ENCODE measurements at regions not wholly inside any gene's neighbourhood (a gene's known extent, or its start where the extent isn't known, plus 50 kb on each side); places are given as distances from the start of the nearest gene placed in this dataset.
"Not testable (repeated sequence)": the region's sequence is repeated elsewhere in the genome, so short reads cannot be mapped to it uniquely, and the experiment has no call there.

DNA sequence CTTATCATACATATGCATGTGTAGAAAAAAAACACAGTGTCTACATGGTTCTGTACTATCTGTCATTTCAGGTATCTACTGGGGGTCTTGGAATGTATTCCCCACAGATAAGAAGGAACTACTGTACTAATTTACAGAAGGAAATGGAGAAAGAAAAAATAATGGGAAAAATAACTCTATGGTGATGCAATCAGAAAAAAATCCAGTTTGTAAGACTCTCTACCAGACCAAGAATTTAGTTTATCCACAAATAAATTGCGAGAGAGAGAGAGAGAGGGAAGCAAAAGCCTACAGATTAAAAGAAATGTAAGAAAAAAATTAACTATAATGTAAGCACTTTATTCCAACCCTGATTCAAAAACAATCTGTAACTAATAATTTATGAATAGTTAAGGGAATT, 708.6 kb upstream of the ZNF608 start:
- no TSS peak for BruUV-seq (replicated peaks)
- ChIA-PET CTCF (no interaction called here), POLR2A (no interaction called here)
- Histone ChIP-seq H3K36me3 (ENCODE audit: control insufficient read depth, insufficient read depth, low read length) (no peaks in the 10 kb centered on the region), H3K4me3 (ENCODE audit: low read depth in 2 of 2, low read length in 2 of 2) (no peak overlapping the region), H3K27ac (ENCODE audit: low read length) (peak overlapping the region; percentile 1; the same call in 1 of the 2 replicates), H3K9me3 (ENCODE audit: control insufficient read depth, insufficient read depth, low read depth, low read length) (no peaks in the 10 kb centered on the region), H3K4me1 (ENCODE audit: control insufficient read depth, insufficient read depth, low read length) (no peaks in the 10 kb centered on the region), H3K27me3 (ENCODE audit: control insufficient read depth, insufficient read depth, low read length) (no peaks in the 10 kb centered on the region)
- ATAC-seq = no peak
- intact Hi-C loops (cut with micrococcal nuclease; ENCODE audit: unreplicated experiment) = no loop called here
- no peak for DNase-seq (ENCODE audit: low read depth, low spot score)
- TF ChIP-seq TCF7L2 (IDR thresholded peaks at IDR 0.05; ENCODE audit: low read depth, low read length) = no peak
- no peak for TF ChIP-seq POLR2AphosphoS5 (IDR thresholded peaks at IDR 0.05; ENCODE audit: low read depth, low read length)
- TF ChIP-seq, protein P1, sequence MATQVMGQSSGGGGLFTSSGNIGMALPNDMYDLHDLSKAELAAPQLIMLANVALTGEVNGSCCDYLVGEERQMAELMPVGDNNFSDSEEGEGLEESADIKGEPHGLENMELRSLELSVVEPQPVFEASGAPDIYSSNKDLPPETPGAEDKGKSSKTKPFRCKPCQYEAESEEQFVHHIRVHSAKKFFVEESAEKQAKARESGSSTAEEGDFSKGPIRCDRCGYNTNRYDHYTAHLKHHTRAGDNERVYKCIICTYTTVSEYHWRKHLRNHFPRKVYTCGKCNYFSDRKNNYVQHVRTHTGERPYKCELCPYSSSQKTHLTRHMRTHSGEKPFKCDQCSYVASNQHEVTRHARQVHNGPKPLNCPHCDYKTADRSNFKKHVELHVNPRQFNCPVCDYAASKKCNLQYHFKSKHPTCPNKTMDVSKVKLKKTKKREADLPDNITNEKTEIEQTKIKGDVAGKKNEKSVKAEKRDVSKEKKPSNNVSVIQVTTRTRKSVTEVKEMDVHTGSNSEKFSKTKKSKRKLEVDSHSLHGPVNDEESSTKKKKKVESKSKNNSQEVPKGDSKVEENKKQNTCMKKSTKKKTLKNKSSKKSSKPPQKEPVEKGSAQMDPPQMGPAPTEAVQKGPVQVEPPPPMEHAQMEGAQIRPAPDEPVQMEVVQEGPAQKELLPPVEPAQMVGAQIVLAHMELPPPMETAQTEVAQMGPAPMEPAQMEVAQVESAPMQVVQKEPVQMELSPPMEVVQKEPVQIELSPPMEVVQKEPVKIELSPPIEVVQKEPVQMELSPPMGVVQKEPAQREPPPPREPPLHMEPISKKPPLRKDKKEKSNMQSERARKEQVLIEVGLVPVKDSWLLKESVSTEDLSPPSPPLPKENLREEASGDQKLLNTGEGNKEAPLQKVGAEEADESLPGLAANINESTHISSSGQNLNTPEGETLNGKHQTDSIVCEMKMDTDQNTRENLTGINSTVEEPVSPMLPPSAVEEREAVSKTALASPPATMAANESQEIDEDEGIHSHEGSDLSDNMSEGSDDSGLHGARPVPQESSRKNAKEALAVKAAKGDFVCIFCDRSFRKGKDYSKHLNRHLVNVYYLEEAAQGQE (IDR thresholded peaks at IDR 0.05; ENCODE audit: insufficient read depth in 1 of 2, low read depth in 2 of 2, low read length in 1 of 2) = no peak
- TF ChIP-seq SIN3A (IDR thresholded peaks at IDR 0.05; ENCODE audit: borderline replicate concordance, insufficient read depth, low read depth, low read length) = no peak
- in situ Hi-C loops (cut with HindIII; ENCODE audit: low pct_unique_long_range_greater_than_20kb, low sequenced_read_pairs) = no loop called here

GRCh38 chr5:125456005-125456404, 709.6 kb upstream of the ZNF608 start:
- BruUV-seq (replicated peaks); ATAC-seq; H3K27me3 ChIP-seq (ENCODE audit: control insufficient read depth, insufficient read depth, low read length); H3K4me3 ChIP-seq (ENCODE audit: low read depth in 2 of 2, low read length in 2 of 2); DNase-seq (ENCODE audit: low read depth, low spot score); H3K36me3 ChIP-seq (ENCODE audit: control insufficient read depth, insufficient read depth, low read length); H3K27ac ChIP-seq (ENCODE audit: low read length); H3K4me1 ChIP-seq (ENCODE audit: control insufficient read depth, insufficient read depth, low read length); H3K9me3 ChIP-seq (ENCODE audit: control insufficient read depth, insufficient read depth, low read depth, low read length); in situ Hi-C loops (cut with HindIII; ENCODE audit: low pct_unique_long_range_greater_than_20kb, low sequenced_read_pairs); CTCF ChIA-PET; POLR2A ChIA-PET; intact Hi-C loops (cut with micrococcal nuclease; ENCODE audit: unreplicated experiment): not testable (repeated sequence)

GRCh38 chr5:125457617-125458016, 711.2 kb upstream of the ZNF608 start:
- ATAC-seq = no peak
- H3K4me3 ChIP-seq (ENCODE audit: low read depth in 2 of 2, low read length in 2 of 2) = no peak overlapping the region
- no peak overlapping the region; the same call in 1 of the 2 replicates for H3K27ac ChIP-seq (ENCODE audit: low read length)
- no TSS peak for BruUV-seq (replicated peaks)
- H3K9me3 ChIP-seq (ENCODE audit: control insufficient read depth, insufficient read depth, low read depth, low read length) = no peaks in the 10 kb centered on the region
- TF ChIP-seq CTCF (IDR thresholded peaks at IDR 0.05) (no peak), POLR2AphosphoS5 (IDR thresholded peaks at IDR 0.05; ENCODE audit: low read depth, low read length) (no peak), TCF7L2 (IDR thresholded peaks at IDR 0.05; ENCODE audit: low read depth, low read length) (no peak), SIN3A (IDR thresholded peaks at IDR 0.05; ENCODE audit: borderline replicate concordance, insufficient read depth, low read depth, low read length) (no peak)
- TF ChIP-seq, protein P1 (IDR thresholded peaks at IDR 0.05; ENCODE audit: insufficient read depth in 1 of 2, low read depth in 2 of 2, low read length in 1 of 2) = no peak
- no peaks in the 10 kb centered on the region for H3K36me3 ChIP-seq (ENCODE audit: control insufficient read depth, insufficient read depth, low read length)
- no peak for DNase-seq (ENCODE audit: low read depth, low spot score)
- no peaks in the 10 kb centered on the region for H3K27me3 ChIP-seq (ENCODE audit: control insufficient read depth, insufficient read depth, low read length)
- ChIA-PET CTCF (no interaction called here), POLR2A (no interaction called here)
- no peaks in the 10 kb centered on the region for H3K4me1 ChIP-seq (ENCODE audit: control insufficient read depth, insufficient read depth, low read length)
- intact Hi-C loops (cut with micrococcal nuclease; ENCODE audit: unreplicated experiment) = no loop called here
- in situ Hi-C loops (cut with HindIII; ENCODE audit: low pct_unique_long_range_greater_than_20kb, low sequenced_read_pairs) = no loop called here

DNA sequence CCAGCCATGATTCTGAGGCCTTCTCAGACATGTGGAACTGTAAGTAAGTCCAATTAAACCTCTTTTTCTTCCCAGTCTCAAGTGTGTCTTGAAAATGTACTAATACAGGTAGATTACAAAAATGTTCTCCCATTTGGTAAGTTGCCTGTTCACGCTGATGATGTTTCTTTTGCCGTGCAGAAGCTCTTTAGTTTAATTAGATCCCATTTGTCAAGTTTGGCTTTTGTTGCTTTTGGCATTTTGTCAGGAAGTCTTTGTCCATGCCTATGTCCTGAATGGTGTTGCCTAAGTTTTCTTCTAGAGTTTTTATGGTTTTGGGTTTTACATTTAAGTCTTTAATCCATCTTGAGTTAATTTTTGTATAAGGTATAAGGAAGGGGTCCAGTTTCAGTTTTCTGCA, 712.5 kb upstream of the ZNF608 start:
- H3K9me3 ChIP-seq (ENCODE audit: control insufficient read depth, insufficient read depth, low read depth, low read length); CTCF ChIA-PET; BruUV-seq (replicated peaks); H3K27me3 ChIP-seq (ENCODE audit: control insufficient read depth, insufficient read depth, low read length); H3K36me3 ChIP-seq (ENCODE audit: control insufficient read depth, insufficient read depth, low read length); POLR2A ChIA-PET; ATAC-seq; H3K4me3 ChIP-seq (ENCODE audit: low read depth in 2 of 2, low read length in 2 of 2); H3K27ac ChIP-seq (ENCODE audit: low read length); in situ Hi-C loops (cut with HindIII; ENCODE audit: low pct_unique_long_range_greater_than_20kb, low sequenced_read_pairs); DNase-seq (ENCODE audit: low read depth, low spot score); H3K4me1 ChIP-seq (ENCODE audit: control insufficient read depth, insufficient read depth, low read length); intact Hi-C loops (cut with micrococcal nuclease; ENCODE audit: unreplicated experiment): not testable (repeated sequence)
